ENCODE measurements at regions not wholly inside any gene's neighbourhood (a gene's known extent, or its start where the extent isn't known, plus 50 kb on each side); places are given as distances from the start of the nearest gene placed in this dataset.

DNA sequence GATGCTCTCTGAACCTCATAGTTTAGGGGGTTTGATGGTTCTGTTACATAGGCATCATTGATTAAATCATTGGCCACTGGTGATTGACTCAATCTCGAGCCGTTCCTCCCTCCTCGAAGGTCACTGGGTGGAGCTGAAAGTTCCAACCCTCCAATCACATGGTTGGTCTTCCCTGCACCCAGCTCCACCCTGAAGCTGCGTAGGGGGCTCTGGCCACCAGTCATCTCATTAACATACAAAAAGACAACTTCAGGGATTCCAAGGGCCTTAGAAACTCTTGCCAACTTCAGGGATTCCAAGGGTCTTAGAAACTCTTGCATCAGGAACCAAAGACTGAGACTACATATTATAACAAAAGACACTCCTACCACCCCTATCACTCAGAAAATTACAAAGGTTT lies 306.5 kb upstream of the TNRC6C start:
- TF ChIP-seq TAF1 (IDR thresholded peaks at IDR 0.05; ENCODE audit: borderline replicate concordance, insufficient read depth, low read length) (no peak), SIN3A (IDR thresholded peaks at IDR 0.05; ENCODE audit: borderline replicate concordance, insufficient read depth, low read length) (no peak), POLR2AphosphoS5 (IDR thresholded peaks at IDR 0.05; ENCODE audit: low read depth, low read length) (no peak)
- TF ChIP-seq, protein P1, sequence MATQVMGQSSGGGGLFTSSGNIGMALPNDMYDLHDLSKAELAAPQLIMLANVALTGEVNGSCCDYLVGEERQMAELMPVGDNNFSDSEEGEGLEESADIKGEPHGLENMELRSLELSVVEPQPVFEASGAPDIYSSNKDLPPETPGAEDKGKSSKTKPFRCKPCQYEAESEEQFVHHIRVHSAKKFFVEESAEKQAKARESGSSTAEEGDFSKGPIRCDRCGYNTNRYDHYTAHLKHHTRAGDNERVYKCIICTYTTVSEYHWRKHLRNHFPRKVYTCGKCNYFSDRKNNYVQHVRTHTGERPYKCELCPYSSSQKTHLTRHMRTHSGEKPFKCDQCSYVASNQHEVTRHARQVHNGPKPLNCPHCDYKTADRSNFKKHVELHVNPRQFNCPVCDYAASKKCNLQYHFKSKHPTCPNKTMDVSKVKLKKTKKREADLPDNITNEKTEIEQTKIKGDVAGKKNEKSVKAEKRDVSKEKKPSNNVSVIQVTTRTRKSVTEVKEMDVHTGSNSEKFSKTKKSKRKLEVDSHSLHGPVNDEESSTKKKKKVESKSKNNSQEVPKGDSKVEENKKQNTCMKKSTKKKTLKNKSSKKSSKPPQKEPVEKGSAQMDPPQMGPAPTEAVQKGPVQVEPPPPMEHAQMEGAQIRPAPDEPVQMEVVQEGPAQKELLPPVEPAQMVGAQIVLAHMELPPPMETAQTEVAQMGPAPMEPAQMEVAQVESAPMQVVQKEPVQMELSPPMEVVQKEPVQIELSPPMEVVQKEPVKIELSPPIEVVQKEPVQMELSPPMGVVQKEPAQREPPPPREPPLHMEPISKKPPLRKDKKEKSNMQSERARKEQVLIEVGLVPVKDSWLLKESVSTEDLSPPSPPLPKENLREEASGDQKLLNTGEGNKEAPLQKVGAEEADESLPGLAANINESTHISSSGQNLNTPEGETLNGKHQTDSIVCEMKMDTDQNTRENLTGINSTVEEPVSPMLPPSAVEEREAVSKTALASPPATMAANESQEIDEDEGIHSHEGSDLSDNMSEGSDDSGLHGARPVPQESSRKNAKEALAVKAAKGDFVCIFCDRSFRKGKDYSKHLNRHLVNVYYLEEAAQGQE (IDR thresholded peaks at IDR 0.05; ENCODE audit: insufficient read depth in 1 of 2, low read depth in 2 of 2, low read length in 2 of 2) = no peak

Data from PFSK-1 (cell line).